K562 (cell line): ENCODE measurements at regions not wholly inside any gene's neighbourhood (a gene's known extent, or its start where the extent isn't known, plus 50 kb on each side); places are given as distances from the start of the nearest gene placed in this dataset.

Experiments used
- ATAC-seq: fragments of 200-7000 bp; cut with Tn5 transposase; 3 replicates; pipeline ENCODE4 v1.9.1; 2020; ENCODE audit warnings: moderate library complexity
- BruUV-seq: library from RNA; stranded (reverse); fragments of 400-500 nt; replicated peaks from 2 replicates; lab custom pipeline; 2021; lab: Mats Ljungman, UMichigan
- CTCF ChIA-PET: fragments of 300-600 bp; formaldehyde crosslinking; extraction: SDS; loops from one replicate; lab custom pipeline; 2021; ENCODE audit warnings: low intra/inter-chr PET ratio; lab: Yijun Ruan, JAX
- POLR2A ChIA-PET: fragments of 300-600, 350-650 bp; sonication (Branson Sonifier 250); formaldehyde crosslinking; extraction: SDS; loops from one replicate; lab custom pipeline; 2021; ENCODE audit warnings: antibody characterized with exemption, inconsistent platforms; lab: Yijun Ruan, JAX
- DNase-seq, 4 experiments: peaks; one replicate each; pipeline versions ENCODE4 v3.0.0 to v3.0.0-alpha.2; 2011 to 2018; ENCODE audit warnings: low spot score in 3 of 4, mixed read lengths in 3 of 4; ENCODE audit errors: extremely low read depth in 1 of 4
- FAIRE-seq: peaks from 2 replicates; lab custom pipeline; 2011; peaks lifted over from hg19 to GRCh38; lab: Jason Lieb, UNC
- H2AFZ ChIP-seq: 2 replicates; pipeline ENCODE4 v1.6.0; 2011; ENCODE audit warnings: low read depth, low read length, control low read depth, inconsistent platforms
- H3K27ac ChIP-seq: fragments of 200-600 bp; 3 replicates; pipeline ENCODE4 v1.8.0; 2011; ENCODE audit warnings: low read depth, mild to moderate bottlenecking, control low read depth, inconsistent platforms, low read length, moderate library complexity, mixed read lengths; ENCODE audit errors: extremely low read depth
- H3K27me3 ChIP-seq, 2 experiments: fragments of 300-600 bp in 1 of 2; 2 replicates in 1 of 2; 3 replicates in 1 of 2; pipeline versions ENCODE4 v1.6.0 to v1.8.0; 2011; ENCODE audit warnings: inconsistent platforms in 2 of 2, low read length in 2 of 2, mild to moderate bottlenecking in 1 of 2, mixed read lengths in 1 of 2, moderate library complexity in 1 of 2; ENCODE audit not compliant: control insufficient read depth in 2 of 2, insufficient read depth in 2 of 2
- H3K36me3 ChIP-seq: fragments of 300-600 bp; 3 replicates; pipeline ENCODE4 v1.8.0; 2011; ENCODE audit warnings: mild to moderate bottlenecking, low read length, inconsistent platforms; ENCODE audit not compliant: control insufficient read depth, insufficient read depth
- H3K4me1 ChIP-seq, 2 experiments: fragments of 200-600 bp in 1 of 2; replicated peaks in 1 of 2; 2 replicates in 1 of 2; 3 replicates in 1 of 2; pipeline versions ENCODE4 v1.5.1 to v1.8.0; 2011; ENCODE audit warnings: inconsistent platforms in 2 of 2, low read length in 2 of 2, mild to moderate bottlenecking in 1 of 2, mixed read lengths in 1 of 2, moderate library complexity in 1 of 2; ENCODE audit not compliant: control insufficient read depth in 2 of 2, insufficient read depth in 2 of 2
- H3K4me2 ChIP-seq: 2 replicates; pipeline ENCODE4 v1.6.1; 2011; ENCODE audit warnings: low read length, control low read depth, inconsistent platforms, mixed read lengths; ENCODE audit not compliant: insufficient read depth
- H3K4me3 ChIP-seq: fragments of 200-600 bp; sonication (generic), shearing (Covaris generic); 2 replicates; pipeline ENCODE4 v1.5.1; 2016; ENCODE audit warnings: control low read depth, inconsistent platforms
- H3K79me2 ChIP-seq: fragments of 200-600 bp; 3 replicates; pipeline ENCODE4 v1.8.0; 2011; ENCODE audit warnings: low read length, inconsistent platforms; ENCODE audit not compliant: control insufficient read depth, insufficient read depth
- H3K9ac ChIP-seq, 2 experiments: 2 replicates each; pipeline versions ENCODE4 v1.6.0 to v1.6.1; 2011; ENCODE audit warnings: low read depth in 2 of 2, low read length in 2 of 2, control low read depth in 1 of 2, inconsistent platforms in 1 of 2, mild to moderate bottlenecking in 1 of 2, mixed read lengths in 1 of 2; ENCODE audit not compliant: insufficient read depth in 1 of 2
- H3K9me1 ChIP-seq: one replicate; pipeline ENCODE4 v1.6.0; 2011; ENCODE audit warnings: inconsistent platforms, mild to moderate bottlenecking, low read length, moderate library complexity; ENCODE audit not compliant: control insufficient read depth, insufficient read depth
- H3K9me3 ChIP-seq: replicated peaks from 2 replicates; pipeline ENCODE4 v1.5.1; 2011; ENCODE audit warnings: low read depth, low read length, inconsistent platforms; ENCODE audit not compliant: control insufficient read depth, insufficient read depth
- H4K20me1 ChIP-seq: replicated peaks from 2 replicates; pipeline ENCODE4 v1.6.1; 2011; ENCODE audit warnings: low read length, inconsistent platforms, mixed read lengths; ENCODE audit not compliant: control insufficient read depth, insufficient read depth
- CCAR2 ChIP-seq: fragments of 200-400 bp; formaldehyde crosslinking; IDR thresholded peaks from 2 replicates; pipeline ENCODE4 v1.6.1; 2017; ENCODE audit warnings: mild to moderate bottlenecking, low read depth, low read length
- CXXC5 ChIP-seq: fragments of 250-450 bp; sonication (Bioruptor Pico); IDR thresholded peaks from 2 replicates; pipeline ENCODE4 v1.8.0; 2022; ENCODE audit warnings: inconsistent platforms, mild to moderate bottlenecking, moderate library complexity
- DPF2 ChIP-seq: fragments of 450-650 bp; IDR thresholded peaks from 2 replicates; pipeline ENCODE4 v1.6.1; 2016
- ESRRA ChIP-seq: fragments of 450-650 bp; IDR thresholded peaks from 2 replicates; pipeline ENCODE4 v1.6.1; 2014; ENCODE audit warnings: low read depth, mild to moderate bottlenecking, moderate library complexity, borderline replicate concordance
- ETS2 ChIP-seq: IDR thresholded peaks from 2 replicates; pipeline ENCODE4 v1.6.1; 2016; ENCODE audit warnings: borderline replicate concordance, missing genetic modification characterization, mild to moderate bottlenecking, moderate library complexity, missing compliant biosample characterization; ENCODE audit not compliant: poor library complexity, severe bottlenecking
- PURB ChIP-seq: sonication (generic); formaldehyde crosslinking; IDR thresholded peaks from 2 replicates; pipeline ENCODE4 v1.9.0; 2021; ENCODE audit warnings: low read depth, mild to moderate bottlenecking, missing genetic modification reagents
- RCOR1 ChIP-seq, 2 experiments: IDR thresholded peaks; 2 replicates each; pipeline ENCODE4 v1.6.1; 2012; ENCODE audit warnings: low read depth in 2 of 2, low read length in 2 of 2, borderline replicate concordance in 1 of 2, improper control_type of control experiment in 1 of 2
- TSC22D4 ChIP-seq: fragments of 450-650 bp; IDR thresholded peaks from 2 replicates; pipeline ENCODE4 v1.6.1; 2016; ENCODE audit warnings: missing genetic modification characterization, missing biosample characterization, control low read depth
- ZNF263 ChIP-seq: sonication (generic); formaldehyde crosslinking; IDR thresholded peaks from 2 replicates; pipeline ENCODE4 v1.8.0; 2022; ENCODE audit warnings: mild to moderate bottlenecking, missing genetic modification reagents, borderline replicate concordance
- WGBS: fragments of 100-300 bp; shearing (Covaris generic); methylation state at CpG from one replicate; pipeline ENCODE4 v1.1.6; 2016; ENCODE audit warnings: low coverage, mixed read lengths; ENCODE audit not compliant: insufficient coverage; ENCODE audit errors: missing lambda C conversion rate; 5-methylcytosine and 5-hydroxymethylcytosine counted together
- in situ Hi-C: fragments of 300-500 bp; cut with MboI; formaldehyde crosslinking; loops from 4 replicates; pipeline ENCODE4 v1.15.0; 2018; ENCODE audit warnings: inconsistent platforms, mixed read lengths
- intact Hi-C: fragments of 100-400 bp; cut with micrococcal nuclease; formaldehyde crosslinking; loops from 2 replicates; pipeline ENCODE4 v1.14.2; 2022
- TF ChIP-seq, protein P1 (sequence below): fragments of 250-450 bp; sonication (Bioruptor Pico); IDR thresholded peaks from 2 replicates; pipeline ENCODE4 v1.9.0; 2021; ENCODE audit warnings: mild to moderate bottlenecking
- TF ChIP-seq, protein P2 (sequence below), 2 experiments: IDR thresholded peaks; 2 replicates each; pipeline ENCODE4 v1.6.1; 2011; ENCODE audit warnings: borderline replicate concordance in 1 of 2, control low read depth in 1 of 2, low read depth in 1 of 2, low read length in 1 of 2, mild to moderate bottlenecking in 1 of 2, mixed read lengths in 1 of 2, moderate library complexity in 1 of 2; ENCODE audit not compliant: insufficient read depth in 1 of 2, insufficient read length in 1 of 2, poor library complexity in 1 of 2, severe bottlenecking in 1 of 2; ENCODE audit errors: extremely low read depth in 1 of 2
- TF ChIP-seq, protein P3 (sequence below): fragments of 250-450 bp; sonication (Bioruptor Pico); IDR thresholded peaks from 2 replicates; pipeline ENCODE4 v1.5.0; 2022; ENCODE audit warnings: mild to moderate bottlenecking
- TF ChIP-seq, protein P4 (sequence below): fragments of 450-650 bp; IDR thresholded peaks from 2 replicates; pipeline ENCODE4 v1.6.1; 2017; ENCODE audit warnings: antibody characterized with exemption
- TF ChIP-seq, protein P5 (sequence below): fragments of 450-650 bp; conservative IDR thresholded peaks from 2 replicates; pipeline ENCODE4 v1.6.1; 2016; ENCODE audit warnings: missing genetic modification characterization, low read depth, mild to moderate bottlenecking, missing compliant biosample characterization, moderate library complexity

DNA sequence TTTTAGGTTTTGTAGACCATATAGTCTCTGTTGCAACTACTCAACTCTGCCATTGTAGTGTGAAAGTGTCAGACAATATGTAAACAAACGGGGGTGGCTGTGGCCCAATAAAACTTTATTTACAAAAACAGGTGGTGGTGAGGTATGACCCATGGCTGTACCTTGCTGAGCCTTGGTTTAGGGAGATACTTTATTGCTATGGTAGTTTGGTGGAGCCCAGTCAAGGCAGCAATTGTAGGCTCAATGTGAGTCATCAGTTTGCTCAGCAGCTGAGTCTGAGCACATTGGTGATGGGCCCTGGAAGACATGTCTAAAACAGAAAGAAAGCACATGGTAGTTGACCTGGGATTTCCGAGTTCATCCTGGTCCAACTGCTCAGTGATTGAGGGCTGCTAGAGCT lies 242.5 kb downstream of the REEP3 start (continued):
- no peak for TF ChIP-seq ETS2 (tag)
- TF ChIP-seq, protein P1, sequence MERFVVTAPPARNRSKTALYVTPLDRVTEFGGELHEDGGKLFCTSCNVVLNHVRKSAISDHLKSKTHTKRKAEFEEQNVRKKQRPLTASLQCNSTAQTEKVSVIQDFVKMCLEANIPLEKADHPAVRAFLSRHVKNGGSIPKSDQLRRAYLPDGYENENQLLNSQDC (CRISPR knock-in tag): no peak

DNA sequence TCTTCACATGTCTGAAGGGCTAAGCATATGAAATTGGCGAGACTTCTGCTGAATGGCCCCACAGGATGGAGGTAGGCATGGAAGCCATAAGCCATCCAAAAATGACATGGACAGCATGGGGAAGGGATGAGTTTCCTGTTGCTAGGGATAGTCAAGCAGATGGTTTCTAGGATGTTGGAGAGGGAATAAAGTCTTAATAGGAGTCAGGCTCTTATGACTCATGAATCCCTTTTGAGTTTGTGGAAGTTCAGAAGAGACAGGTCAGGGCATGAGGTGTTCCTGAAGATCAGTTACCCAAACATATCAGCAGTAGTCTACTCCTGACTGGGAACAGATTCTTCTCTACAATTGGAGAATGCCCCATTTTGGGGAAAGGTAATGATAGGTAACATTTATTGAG lies 243.9 kb downstream of the REEP3 start:
- WGBS: 9% methylated on average over 1 of the region's 1 CpG
- intact Hi-C loops: loop anchor here (5.0 kb wide), 1 partner anchor 598 kb away; no protein-coding TSS in a partner anchor
- H4K20me1 ChIP-seq: no peaks in the 10 kb centered on the region
- TF ChIP-seq CXXC5 (CRISPR knock-in tag): no peak
- no peak for TF ChIP-seq PURB
- TF ChIP-seq, protein P2, sequence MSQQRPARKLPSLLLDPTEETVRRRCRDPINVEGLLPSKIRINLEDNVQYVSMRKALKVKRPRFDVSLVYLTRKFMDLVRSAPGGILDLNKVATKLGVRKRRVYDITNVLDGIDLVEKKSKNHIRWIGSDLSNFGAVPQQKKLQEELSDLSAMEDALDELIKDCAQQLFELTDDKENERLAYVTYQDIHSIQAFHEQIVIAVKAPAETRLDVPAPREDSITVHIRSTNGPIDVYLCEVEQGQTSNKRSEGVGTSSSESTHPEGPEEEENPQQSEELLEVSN (IDR thresholded peaks at IDR 0.05; ENCODE audit: borderline replicate concordance in 1 of 2, extremely low read depth in 1 of 2, insufficient read depth in 1 of 2, insufficient read length in 1 of 2, low read depth in 1 of 2, low read length in 1 of 2, poor library complexity in 1 of 2, severe bottlenecking in 1 of 2): no peak
- TF ChIP-seq, protein P3, sequence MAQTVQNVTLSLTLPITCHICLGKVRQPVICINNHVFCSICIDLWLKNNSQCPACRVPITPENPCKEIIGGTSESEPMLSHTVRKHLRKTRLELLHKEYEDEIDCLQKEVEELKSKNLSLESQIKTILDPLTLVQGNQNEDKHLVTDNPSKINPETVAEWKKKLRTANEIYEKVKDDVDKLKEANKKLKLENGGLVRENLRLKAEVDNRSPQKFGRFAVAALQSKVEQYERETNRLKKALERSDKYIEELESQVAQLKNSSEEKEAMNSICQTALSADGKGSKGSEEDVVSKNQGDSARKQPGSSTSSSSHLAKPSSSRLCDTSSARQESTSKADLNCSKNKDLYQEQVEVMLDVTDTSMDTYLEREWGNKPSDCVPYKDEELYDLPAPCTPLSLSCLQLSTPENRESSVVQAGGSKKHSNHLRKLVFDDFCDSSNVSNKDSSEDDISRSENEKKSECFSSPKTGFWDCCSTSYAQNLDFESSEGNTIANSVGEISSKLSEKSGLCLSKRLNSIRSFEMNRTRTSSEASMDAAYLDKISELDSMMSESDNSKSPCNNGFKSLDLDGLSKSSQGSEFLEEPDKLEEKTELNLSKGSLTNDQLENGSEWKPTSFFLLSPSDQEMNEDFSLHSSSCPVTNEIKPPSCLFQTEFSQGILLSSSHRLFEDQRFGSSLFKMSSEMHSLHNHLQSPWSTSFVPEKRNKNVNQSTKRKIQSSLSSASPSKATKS (CRISPR knock-in tag): no peak
- no peak for TF ChIP-seq TSC22D4 (tag)
- TF ChIP-seq, protein P4, sequence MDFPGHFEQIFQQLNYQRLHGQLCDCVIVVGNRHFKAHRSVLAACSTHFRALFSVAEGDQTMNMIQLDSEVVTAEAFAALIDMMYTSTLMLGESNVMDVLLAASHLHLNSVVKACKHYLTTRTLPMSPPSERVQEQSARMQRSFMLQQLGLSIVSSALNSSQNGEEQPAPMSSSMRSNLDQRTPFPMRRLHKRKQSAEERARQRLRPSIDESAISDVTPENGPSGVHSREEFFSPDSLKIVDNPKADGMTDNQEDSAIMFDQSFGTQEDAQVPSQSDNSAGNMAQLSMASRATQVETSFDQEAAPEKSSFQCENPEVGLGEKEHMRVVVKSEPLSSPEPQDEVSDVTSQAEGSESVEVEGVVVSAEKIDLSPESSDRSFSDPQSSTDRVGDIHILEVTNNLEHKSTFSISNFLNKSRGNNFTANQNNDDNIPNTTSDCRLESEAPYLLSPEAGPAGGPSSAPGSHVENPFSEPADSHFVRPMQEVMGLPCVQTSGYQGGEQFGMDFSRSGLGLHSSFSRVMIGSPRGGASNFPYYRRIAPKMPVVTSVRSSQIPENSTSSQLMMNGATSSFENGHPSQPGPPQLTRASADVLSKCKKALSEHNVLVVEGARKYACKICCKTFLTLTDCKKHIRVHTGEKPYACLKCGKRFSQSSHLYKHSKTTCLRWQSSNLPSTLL: no peak
- TF ChIP-seq RCOR1 (IDR thresholded peaks at IDR 0.05; ENCODE audit: borderline replicate concordance in 1 of 2, low read depth in 2 of 2, low read length in 2 of 2): no peak
- no peak for TF ChIP-seq ZNF263
- TF ChIP-seq DPF2: no peak
- TF ChIP-seq CCAR2: no peak
- TF ChIP-seq, protein P5, sequence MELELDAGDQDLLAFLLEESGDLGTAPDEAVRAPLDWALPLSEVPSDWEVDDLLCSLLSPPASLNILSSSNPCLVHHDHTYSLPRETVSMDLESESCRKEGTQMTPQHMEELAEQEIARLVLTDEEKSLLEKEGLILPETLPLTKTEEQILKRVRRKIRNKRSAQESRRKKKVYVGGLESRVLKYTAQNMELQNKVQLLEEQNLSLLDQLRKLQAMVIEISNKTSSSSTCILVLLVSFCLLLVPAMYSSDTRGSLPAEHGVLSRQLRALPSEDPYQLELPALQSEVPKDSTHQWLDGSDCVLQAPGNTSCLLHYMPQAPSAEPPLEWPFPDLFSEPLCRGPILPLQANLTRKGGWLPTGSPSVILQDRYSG (tag): no peak
- no peak for TF ChIP-seq ESRRA

More for the DNA sequence above, 243.9 kb downstream of the REEP3 start:
- no peaks in the 10 kb centered on the region for H3K9me3 ChIP-seq
- no peak overlapping the region for H3K4me2 ChIP-seq
- in situ Hi-C loops: loop anchor here (25.0 kb wide), 1 partner anchor 1653 kb away; no protein-coding TSS in a partner anchor
- H3K27ac ChIP-seq: no peak overlapping the region
- no peak overlapping the region for H2AFZ ChIP-seq
- no peaks in the 10 kb centered on the region for H3K9me1 ChIP-seq
- H3K36me3 ChIP-seq: no peaks in the 10 kb centered on the region
- H3K4me3 ChIP-seq: no peak overlapping the region
- no TSS peak for BruUV-seq
- no peak for ATAC-seq
- POLR2A ChIA-PET: no interaction called here
- no peaks in the 10 kb centered on the region for H3K27me3 ChIP-seq
- no peak for FAIRE-seq
- no peak for DNase-seq
- CTCF ChIA-PET: no interaction called here
- H3K79me2 ChIP-seq: no peaks in the 10 kb centered on the region
- no peak overlapping the region for H3K9ac ChIP-seq
- H3K4me1 ChIP-seq: no peaks in the 10 kb centered on the region
